NCI-H146 (cell line): ENCODE measurements at regions not wholly inside any gene's neighbourhood (a gene's known extent, or its start where the extent isn't known, plus 50 kb on each side); places are given as distances from the start of the nearest gene placed in this dataset.
A peak's percentile ranks its signal among the peaks of the same experiment; 100 is the strongest.

Experiments
- DNase-seq: peaks from one replicate; lab custom pipeline; 2025; lab: John Stamatoyannopoulos, UW

DNA sequence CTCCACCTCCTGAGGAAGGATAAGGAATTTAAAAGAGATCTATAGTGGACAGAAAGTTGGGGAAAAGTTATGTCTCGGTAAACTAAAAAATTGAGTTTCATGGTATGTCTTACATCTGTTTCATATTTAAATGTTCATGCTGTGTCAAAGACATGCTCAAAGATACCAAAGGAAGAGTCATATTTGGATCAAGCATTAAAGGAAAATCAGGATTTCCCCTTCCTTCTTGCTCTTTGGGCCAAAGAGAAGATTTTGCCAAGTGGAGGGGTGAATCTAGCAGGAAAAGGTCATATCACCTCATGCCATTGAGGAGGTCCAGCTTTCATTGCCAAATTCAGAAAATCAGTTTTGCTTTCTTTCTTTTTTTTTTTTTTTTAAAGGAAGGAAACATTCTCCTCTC lies 192.4 kb downstream of the OGFRL1 start:
- DNase-seq: no peak

DNA sequence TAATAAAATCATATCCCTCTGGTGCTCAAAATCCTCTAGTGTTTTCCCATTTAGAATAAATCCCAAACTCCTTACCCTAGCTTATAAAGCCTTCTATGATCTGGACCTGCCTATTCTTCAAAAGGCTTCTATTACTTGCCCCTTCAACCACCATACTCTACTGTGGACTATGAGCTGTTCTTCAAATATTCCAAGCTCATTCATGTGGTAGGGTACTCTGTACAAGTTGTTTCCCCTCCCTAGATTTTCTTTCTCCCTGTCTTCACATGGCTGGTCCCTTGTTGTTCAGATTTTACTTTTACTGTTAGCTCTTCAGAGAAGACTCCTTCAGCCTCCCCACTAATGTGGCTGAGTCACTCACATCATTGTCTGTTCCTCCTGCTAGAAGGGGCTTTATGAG lies 193.2 kb downstream of the OGFRL1 start:
- no peak for DNase-seq

DNA sequence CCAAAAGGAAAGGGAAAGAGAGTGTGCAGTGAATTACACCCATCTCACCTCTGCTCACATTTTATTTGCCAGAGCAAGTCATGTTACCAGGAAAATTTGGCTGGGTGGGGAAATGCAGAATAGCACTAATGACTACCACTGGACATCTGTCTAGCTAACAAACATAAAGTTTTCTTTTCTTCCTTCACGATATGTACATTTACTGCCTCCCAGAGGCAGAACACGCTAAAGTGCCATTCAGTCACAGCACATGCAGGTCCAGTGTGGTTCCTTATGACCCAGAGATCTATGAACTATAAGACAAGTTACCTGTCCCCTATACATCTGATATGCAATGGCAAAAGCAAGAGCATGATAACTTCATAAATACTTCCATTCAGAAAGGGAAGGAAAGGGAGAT lies 194.1 kb downstream of the OGFRL1 start:
- no peak for DNase-seq

DNA sequence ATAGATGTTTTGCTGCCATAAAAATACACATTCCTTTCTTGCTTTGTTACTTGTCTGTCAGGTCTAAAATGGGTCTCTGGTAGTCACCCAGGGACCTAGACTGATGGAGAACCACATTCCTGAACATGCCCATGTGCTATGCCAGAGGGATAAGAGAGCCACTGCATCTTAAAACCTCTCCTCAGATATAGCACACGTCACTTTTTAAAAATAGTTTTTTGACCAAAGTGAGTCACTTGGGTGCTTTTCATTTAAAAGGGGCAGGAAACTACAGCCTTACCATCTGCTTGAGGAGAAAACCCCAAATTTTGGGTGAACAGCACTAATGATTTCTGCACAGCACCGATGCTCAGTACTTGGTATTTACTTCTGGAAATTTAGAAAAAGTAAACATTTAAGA lies 197.8 kb downstream of the OGFRL1 start:
- no peak for DNase-seq

DNA sequence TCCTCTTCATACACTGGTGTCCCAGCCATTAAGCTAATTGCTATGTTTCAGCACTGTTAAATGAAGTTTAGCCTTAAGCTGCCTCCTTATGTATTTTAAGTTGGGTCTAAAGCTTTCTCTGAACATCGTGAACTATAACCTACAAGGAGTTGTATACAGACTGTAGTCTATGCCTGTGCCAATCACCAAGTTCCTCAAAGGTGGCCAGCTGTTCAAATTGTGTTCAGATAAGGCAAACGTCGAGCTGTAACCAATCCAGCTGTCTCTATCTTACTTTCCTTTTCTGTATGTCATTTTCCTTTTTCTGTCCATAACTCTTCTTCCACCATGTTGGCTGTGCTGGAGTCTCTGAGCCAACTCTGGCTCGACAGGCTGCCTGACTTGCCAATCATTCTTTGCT lies 199.6 kb downstream of the OGFRL1 start:
- no peak for DNase-seq

DNA sequence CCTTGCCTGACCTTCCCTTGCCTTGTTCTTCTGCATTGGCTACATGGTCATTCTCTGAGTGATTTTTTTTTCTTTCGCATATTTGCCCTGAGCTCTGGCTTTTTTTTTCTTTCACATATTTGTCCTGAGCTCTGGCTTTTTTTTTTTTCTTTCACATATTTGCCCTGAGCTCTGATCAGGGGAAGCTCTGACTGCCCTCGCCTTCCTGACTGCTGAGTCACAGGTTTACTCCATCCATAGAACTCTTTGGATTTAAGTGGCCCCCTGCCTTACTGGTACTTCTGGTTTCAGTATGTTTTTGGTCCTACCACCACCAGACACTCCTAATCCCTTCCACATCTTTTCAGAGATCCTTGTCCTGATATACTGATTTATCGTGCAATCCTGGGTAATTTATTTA lies 201.1 kb downstream of the OGFRL1 start:
- DNase-seq: no peak

DNA sequence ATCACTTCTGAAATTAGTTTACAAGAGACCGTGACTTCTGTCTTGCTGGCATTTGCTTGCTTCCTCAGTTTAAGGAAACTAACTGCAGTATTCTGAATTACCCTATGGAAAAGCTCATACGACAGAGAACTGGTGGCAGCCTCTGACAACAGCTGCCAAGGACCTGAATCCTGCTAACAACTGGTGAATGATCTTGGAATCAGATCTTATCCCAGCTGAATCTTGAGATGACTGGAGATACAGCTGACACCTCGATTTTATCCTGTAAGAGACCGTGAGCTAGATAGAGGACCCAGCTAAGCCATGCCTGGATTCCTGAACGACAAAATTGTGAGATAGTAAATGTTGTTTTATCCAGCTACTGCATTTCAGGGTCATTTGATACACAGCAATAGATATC lies 202.3 kb downstream of the OGFRL1 start:
- DNase-seq: no peak

DNA sequence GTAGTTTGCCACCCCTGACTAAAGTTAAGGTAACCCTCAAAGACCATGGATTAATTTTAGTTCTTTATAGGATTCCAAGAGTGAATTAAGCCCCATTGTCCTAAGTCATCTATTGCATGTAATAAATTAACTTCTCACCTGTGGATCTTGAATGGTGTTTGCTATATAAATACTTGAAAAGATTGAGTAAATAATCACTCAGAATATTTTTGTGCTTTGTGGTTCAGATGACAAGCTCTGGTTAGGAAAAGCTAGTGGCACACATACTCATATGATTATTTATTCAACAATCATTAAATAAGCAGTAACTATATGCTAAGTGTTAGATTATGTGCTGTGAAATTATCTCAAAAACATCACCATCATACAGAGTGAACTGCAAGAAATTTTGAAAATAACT lies 203.2 kb downstream of the OGFRL1 start:
- DNase-seq: no peak

DNA sequence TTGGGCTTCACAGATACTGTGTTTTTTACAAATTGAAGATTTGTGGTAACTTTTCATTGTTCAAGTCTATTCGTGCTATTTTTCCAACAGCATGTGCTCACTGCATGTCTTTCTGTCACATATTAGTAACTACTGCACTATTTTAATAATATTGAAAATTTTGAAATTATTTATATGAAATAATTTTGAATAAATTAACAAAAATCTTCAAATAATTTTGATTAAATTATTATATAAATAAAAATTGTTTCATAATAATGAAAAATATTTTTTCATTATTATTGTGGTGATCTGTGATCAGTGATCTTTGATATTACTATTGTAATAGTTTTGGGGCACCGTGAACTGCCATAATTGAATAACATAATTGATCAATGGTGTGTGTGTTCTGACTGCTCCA lies 204.1 kb downstream of the OGFRL1 start:
- DNase-seq: no peak

DNA sequence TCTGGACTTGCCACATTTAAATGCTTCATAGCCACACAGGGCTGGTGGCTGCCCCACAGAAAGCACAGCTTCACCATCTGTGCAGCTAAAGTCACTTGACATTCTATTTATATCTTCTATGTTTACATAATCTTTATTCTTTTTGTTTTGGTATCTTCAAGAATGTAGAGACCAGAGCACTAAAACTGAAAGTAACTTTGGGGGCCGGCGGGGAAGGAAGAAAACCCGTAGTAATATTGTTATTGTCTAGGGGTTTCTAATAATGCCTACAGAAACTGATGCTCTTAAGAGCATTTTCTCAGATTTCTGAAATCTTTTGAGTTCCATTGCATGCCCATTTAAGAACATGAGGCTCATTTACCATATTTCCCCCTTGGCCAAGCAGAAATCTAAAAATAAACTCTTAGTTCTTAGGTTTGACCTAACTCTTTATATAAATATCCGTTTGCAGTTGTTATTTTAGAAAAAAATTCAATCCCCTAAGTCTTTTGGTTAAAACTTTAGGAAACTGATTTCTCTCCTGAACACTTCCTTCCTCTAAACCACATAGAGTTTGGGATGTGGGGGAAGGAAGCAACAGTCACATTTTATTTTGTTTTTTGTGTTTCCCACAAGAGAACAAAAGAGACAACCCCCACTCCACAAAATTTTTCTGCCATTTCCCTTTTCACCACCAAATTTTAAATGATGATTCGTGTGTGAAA lies 207.6 kb downstream of the OGFRL1 start:
- DNase-seq: no peak

DNA sequence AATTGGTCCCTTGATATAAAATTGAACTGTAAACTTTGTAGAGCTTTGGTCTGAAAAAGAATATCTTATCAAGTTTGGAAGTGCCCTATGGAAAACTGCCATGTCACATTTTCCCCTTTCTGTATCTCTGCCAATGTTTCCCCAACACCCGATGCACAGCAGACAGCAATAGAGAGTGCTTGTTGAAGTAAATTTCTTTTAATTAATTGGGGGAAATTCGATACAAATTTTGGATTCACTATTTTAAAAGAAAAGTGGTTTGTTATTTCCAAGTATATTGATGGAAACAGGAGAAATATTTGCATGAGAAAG lies 208.1 kb downstream of the OGFRL1 start:
- DNase-seq: no peak

DNA sequence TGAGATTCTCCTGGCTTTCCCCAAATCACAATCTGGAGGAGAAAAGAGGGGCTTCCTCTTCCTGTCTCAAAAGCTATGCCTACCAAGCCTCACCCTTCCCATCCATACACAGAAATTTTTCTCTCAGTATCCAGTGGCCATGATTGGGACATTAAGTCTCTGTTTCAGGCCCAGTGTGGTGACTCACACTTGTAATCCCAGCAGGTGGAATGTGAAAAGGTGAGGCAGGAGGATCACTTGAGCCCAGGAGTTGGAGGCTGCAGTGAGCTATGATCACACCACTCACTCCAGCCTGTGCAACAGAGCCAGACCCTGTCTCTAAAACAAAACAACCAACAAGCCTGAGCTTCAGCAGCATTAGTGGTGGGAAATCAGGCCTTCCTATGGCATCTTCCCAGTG lies 210.0 kb downstream of the OGFRL1 start:
- no peak for DNase-seq

DNA sequence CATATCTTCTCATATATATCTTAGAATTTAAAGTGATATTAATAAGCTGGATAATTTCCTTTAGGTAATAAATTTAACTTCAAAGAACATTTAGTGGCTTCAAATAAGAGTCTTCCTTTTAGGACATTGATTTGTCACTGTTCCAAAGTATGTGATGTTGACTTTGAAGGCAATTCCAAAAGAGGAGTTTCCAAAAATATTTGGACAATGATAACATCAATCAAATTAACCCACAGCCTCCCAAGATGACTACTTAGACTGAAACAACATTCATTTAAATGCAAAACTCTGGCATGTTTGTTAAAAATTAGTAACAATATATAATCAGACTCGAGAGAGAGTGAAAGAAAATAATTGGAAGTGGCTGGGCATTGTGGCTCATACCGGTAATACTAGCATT lies 211.1 kb downstream of the OGFRL1 start:
- no peak for DNase-seq

DNA sequence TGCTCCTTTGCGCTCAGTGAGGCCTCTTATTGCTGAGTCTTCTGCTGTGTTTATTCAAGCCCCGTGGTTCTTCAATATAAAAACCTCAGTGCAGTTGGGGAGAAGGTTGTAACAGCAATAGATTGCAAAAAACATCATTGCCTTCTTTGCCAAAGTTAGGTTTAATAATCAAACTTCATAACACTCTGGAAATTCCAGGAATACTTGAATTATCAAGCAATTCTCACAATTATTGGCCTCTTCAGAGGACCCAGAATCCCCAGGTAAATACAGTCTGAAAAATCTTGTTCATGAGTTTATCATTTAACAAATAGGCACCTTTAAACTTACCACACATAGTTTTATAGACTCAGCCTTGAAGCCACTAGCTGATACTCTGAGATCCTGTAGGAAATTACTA lies 213.6 kb downstream of the OGFRL1 start:
- no peak for DNase-seq

DNA sequence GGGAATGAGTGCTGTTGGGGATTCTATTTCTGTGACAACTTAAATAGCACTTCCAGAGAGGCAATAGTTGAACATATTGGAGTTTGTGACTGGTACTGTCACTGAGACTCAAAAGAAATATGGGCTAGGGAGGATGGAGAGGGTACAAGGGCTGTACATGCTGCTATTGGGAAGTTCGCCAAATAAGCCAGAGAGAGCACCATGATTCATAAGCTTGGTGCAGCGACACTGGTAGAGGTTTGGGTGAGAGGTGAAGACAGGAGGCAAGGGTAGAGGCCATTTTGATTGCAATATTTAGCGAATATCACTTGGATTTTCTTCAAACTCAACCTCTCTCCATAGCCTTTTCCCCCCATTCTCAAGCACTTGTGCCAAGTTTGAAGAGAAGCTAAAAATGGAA lies 214.3 kb downstream of the OGFRL1 start:
- no peak for DNase-seq

DNA sequence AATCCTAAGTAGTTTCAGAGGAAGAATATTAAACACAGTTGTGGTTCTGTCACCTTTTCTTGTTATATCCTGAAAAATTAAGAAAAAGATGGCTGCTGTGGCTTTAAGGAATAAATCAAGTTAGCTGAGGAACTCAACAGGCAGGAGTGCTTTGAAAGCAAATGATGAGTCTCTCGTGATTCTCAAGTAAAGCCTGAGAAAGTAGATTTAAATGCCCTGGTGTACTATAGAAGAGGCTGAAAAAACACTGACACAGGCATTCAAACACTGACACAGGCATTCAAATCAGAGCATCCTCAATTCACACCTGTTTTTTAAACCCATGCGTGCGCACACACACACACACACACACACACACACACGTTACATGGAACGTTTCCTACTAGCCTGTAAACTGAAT lies 218.6 kb downstream of the OGFRL1 start:
- no peak for DNase-seq

DNA sequence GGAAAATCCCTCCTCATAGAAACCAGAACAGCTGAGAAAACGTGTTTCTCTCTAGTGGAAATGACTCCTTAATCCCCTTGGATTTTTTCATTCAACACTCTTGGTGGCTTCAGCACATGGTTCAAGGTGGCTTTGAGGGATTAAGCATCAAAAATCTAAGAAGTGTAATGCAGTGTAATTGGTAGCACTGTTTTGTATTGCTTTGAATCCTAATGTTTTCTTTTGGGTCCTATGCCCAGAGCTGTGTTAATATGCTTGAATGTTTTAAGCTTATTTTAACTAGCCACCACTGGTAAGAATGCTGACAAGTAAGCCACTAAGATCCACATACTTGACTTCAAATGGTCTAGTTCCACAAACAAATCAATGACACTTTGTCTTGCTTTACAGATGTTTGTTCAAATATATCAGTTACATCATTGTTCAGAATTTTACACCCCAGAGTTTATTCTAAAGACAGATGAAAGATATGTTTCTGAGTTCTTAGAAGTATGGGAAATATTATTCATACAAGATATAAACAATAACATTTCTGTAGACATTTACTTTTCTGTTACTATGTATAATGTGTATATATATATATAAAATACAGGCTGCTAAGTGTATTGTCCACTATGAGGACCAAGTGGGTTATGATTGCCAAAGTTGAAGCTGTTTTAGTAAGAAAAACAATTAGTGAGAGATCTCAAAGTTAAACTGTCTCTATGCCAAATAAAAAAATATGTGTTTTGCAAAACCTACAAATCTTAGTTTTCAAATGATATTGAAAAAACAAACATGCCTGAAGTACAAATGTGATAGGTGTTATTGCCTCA lies 220.8 kb downstream of the OGFRL1 start:
- DNase-seq: no peak

DNA sequence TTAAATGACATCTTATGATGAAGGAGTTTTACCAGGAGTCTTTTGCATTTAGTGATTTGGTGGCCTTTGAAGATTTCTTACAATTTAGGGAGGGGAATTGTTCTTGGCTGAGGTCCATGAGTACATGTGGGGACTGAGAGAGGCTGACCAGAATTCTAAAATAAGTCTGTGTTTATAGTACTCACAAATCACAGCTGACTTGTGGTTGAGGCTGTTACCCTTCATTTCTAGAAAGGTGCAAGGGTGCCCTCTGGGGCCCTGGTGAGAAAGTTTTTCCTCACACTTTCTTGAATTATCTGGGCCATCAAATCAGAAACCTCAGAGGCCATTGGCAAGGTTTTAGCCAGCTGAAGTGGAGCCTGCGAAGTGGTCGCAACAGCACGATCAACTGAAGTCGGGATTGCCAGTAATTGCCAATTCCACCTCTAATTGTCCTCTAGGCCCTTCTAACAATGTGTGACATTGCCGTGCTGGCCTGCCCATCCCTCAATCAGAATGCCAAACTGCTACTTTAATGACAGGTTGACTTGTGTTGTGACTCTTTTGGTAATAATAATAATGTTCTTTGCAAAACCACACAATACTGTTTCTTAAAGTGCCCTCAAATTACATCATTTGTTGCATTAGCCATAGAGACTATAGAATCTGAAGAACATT lies 221.6 kb downstream of the OGFRL1 start:
- DNase-seq: peak; percentile 1

DNA sequence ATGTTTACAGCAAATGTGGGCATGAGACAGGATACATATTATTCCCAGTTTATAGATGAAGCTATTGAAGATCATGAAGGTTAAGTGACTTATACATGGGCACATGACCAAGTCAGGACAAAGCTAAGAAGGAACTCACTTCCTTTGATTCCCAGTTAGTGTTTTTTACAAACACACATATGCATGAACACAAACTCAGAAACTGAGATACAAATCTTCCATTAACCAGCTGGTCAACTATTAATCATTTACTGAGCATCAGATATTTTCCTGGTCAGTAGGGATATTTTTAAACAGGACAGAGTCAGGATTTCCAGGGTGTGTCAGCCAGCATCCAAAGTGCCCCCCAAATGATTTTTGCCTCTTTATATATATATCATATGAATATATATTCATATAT lies 222.2 kb downstream of the OGFRL1 start:
- DNase-seq: no peak

DNA sequence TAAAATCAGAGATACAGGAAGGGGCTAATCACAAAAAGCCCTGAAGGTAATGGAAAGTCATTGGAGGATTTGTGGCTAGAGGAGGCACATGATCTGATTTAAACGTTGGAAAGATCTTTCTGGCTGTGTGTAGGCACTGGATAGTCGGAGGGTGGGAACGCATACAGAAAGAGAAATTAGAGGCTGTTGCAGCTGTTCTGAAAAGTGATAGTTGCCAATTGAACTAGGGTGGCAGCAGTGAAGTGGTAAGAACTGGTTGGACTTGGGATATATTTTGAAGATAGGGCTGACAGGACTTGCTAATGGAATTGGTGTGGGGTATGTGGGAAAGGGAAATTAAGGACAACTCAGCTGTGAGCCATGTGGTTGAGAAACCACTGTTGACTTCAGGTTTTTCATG lies 223.6 kb downstream of the OGFRL1 start:
- no peak for DNase-seq

DNA sequence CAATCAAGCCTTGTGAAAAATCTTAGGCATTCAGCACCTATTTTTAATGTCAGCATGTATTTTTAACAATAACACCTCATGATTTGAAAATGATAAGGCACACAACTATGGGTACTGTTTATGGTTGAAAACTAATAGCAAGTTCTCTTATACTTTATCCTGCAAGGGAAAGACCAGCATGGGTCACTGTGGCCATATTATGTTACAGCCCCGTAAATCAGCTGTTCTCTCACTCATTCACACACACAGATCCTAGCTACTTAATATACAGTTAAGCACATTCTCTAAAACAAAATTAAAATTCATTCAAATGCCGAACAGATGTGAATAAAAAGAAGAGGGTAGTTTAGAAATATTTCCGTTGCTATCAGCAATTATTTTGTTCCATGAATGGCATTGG lies 224.4 kb downstream of the OGFRL1 start:
- no peak for DNase-seq

DNA sequence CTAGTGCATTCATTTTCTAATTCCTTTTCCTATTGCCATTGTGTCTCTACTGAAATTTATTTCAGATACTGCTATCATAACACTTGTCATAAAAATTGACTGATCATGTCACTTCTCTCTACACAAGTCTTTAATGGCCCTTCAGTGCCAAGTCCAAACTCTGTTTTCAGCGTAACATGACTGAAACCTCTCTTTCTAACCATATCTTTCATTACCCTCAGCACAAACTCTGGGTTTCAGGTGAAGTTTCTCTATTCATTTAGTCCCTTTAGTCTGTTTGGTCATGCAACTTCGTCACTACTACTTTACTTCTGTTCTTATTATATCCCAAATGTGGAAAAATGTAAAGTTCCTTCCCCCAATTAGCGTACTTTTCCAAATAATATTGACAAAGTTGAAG lies 234.9 kb downstream of the OGFRL1 start:
- DNase-seq: no peak

DNA sequence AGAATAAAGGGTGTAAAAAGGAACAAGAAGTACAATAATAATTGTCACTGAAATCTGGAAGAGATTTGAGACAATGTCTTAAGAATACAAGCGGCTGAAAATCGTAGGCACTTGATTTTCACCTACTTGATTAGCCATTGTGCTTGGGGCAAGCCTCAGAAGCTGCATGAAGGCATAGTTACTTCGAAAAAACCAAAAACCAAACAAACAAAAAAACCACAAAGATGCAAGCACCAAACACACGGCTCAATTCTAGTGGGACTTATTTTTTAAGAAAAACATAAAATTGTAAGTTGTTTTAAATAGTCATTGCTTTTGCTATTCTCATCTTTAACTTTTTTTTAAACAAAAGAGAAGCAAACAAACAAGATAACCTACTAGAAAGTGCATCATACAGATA lies 235.6 kb downstream of the OGFRL1 start:
- DNase-seq: no peak

DNA sequence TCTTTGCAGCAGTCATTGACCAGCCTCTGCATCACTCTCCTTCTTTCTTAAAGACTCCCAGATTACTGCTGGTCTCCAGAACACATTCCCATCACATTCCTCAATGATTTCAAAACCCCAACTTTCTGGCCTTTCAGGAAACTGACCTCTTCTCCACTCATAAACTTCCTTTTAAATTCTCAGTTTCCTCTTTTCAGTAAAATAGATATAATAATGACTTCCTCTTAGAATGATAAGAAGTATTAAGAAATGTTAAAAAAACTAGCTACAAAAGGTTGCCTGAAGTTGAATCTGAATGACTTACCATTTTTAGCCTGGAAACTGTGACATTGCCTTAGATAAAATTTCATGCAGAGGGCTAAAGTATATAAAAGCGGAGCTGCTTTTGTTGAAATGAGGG lies 239.3 kb downstream of the OGFRL1 start:
- DNase-seq: no peak
